A549 (cell line): ENCODE measurements at regions not wholly inside any gene's neighbourhood (a gene's known extent, or its start where the extent isn't known, plus 50 kb on each side); places are given as distances from the start of the nearest gene placed in this dataset.

ENCODE experiments used
- ATAC-seq, 2 experiments: fragments of 200-7000 bp in 1 of 2; fragments of >200 bp in 1 of 2; cut with Nextera tagmentation in 1 of 2; cut with Tn5 transposase in 1 of 2; 3 replicates each; pipeline versions ENCODE4 v1.8.0 to v1.9.1; 2018 to 2020; ENCODE audit warnings: mild to moderate bottlenecking in 1 of 2, moderate library complexity in 1 of 2
- CTCF ChIA-PET: fragments of 300-600 bp; sonication (Branson Sonifier 250); formaldehyde crosslinking; extraction: SDS; loops from one replicate; lab custom pipeline; 2021; ENCODE audit warnings: antibody characterized with exemption, inconsistent platforms; lab: Yijun Ruan, JAX
- POLR2A ChIA-PET: fragments of 350-600 bp; formaldehyde crosslinking; extraction: SDS; loops from one replicate; lab custom pipeline; 2021; ENCODE audit warnings: antibody characterized with exemption, inconsistent platforms; lab: Yijun Ruan, JAX
- DNase-seq, 2 experiments: peaks; one replicate each; pipeline versions ENCODE4 v3.0.0 to v3.0.0-alpha.2; 2011 to 2016; ENCODE audit warnings: low read depth in 1 of 2, low spot score in 1 of 2
- FAIRE-seq: peaks from 2 replicates; lab custom pipeline; 2011; peaks lifted over from hg19 to GRCh38; lab: Jason Lieb, UNC
- H3K27ac ChIP-seq, 2 experiments: fragments of >200 bp; sonication (Bioruptor Twin); formaldehyde crosslinking; 3 replicates each; pipeline ENCODE4 v1.5.1; 2016 to 2017
- H3K4me1 ChIP-seq: fragments of >200 bp; sonication (Bioruptor Twin); formaldehyde crosslinking; 3 replicates; pipeline ENCODE4 v1.6.1; 2016
- H3K4me2 ChIP-seq: fragments of >200 bp; sonication (Bioruptor Twin); formaldehyde crosslinking; 3 replicates; pipeline ENCODE4 v1.6.1; 2016
- H3K4me3 ChIP-seq: fragments of >200 bp; sonication (Bioruptor Twin); formaldehyde crosslinking; 3 replicates; pipeline ENCODE4 v1.5.1; 2016
- H3K9me3 ChIP-seq: fragments of >200 bp; sonication (Bioruptor Twin); formaldehyde crosslinking; 3 replicates; pipeline ENCODE4 v1.6.1; 2016
- BHLHE40 ChIP-seq: IDR thresholded peaks from 2 replicates; pipeline ENCODE4 v1.6.1; 2012; ENCODE audit warnings: low read depth, low read length, inconsistent platforms
- CBX2 ChIP-seq: fragments of 200-600 bp; sonication (generic); IDR thresholded peaks from 2 replicates; pipeline ENCODE4 v1.6.1; 2016; ENCODE audit warnings: low read depth, mild to moderate bottlenecking, borderline replicate concordance
- CHD2 ChIP-seq: fragments of 150-350 bp; IDR thresholded peaks from 2 replicates; pipeline ENCODE4 v1.6.1; 2014; ENCODE audit warnings: low read length; ENCODE audit not compliant: partially characterized antibody
- CHD4 ChIP-seq: fragments of 200-600 bp; sonication (generic); IDR thresholded peaks from 2 replicates; pipeline ENCODE4 v1.6.1; 2016; ENCODE audit warnings: antibody characterized with exemption, mild to moderate bottlenecking, borderline replicate concordance
- EHF ChIP-seq: fragments of 250-450 bp; sonication (Bioruptor Pico); IDR thresholded peaks from 2 replicates; pipeline ENCODE4 v1.5.0; 2020; ENCODE audit warnings: mild to moderate bottlenecking
- ESRRA ChIP-seq: fragments of 150-350 bp; IDR thresholded peaks from 2 replicates; pipeline ENCODE4 v1.6.1; 2014; ENCODE audit warnings: mild to moderate bottlenecking, low read length, borderline replicate concordance
- HOXA7 ChIP-seq: fragments of 250-450 bp; sonication (Bioruptor Pico); IDR thresholded peaks from 2 replicates; pipeline ENCODE4 v1.5.0; 2020; ENCODE audit warnings: mild to moderate bottlenecking, moderate library complexity
- JUNB ChIP-seq: fragments of >200 bp; sonication (Bioruptor Twin); formaldehyde crosslinking; IDR thresholded peaks from 2 replicates; pipeline ENCODE4 v1.6.1; 2016
- KDM5A ChIP-seq: fragments of 200-600 bp; sonication (generic); IDR thresholded peaks from 2 replicates; pipeline ENCODE4 v1.6.1; 2016; ENCODE audit warnings: antibody characterized with exemption, mild to moderate bottlenecking
- MYC ChIP-seq: IDR thresholded peaks from 2 replicates; pipeline ENCODE4 v1.6.1; 2012; ENCODE audit warnings: mild to moderate bottlenecking, inconsistent platforms, low read length, improper control_type of control experiment, borderline replicate concordance
- NPAS2 ChIP-seq: fragments of 250-450 bp; sonication (Bioruptor Pico); IDR thresholded peaks from 2 replicates; pipeline ENCODE4 v1.8.0; 2022; ENCODE audit warnings: mild to moderate bottlenecking, moderate library complexity, borderline replicate concordance
- SREBF2 ChIP-seq: fragments of 450-650 bp; IDR thresholded peaks from 2 replicates; pipeline ENCODE4 v1.6.1; 2014; ENCODE audit warnings: mild to moderate bottlenecking, moderate library complexity
- ZFP36 ChIP-seq: fragments of 450-650 bp; IDR thresholded peaks from 2 replicates; pipeline ENCODE4 v1.6.1; 2014; ENCODE audit warnings: borderline replicate concordance; ENCODE audit not compliant: partially characterized antibody
- ZNF302 ChIP-seq: fragments of 250-450 bp; sonication (Bioruptor Pico); IDR thresholded peaks from 2 replicates; pipeline ENCODE4 v1.9.0; 2021; ENCODE audit warnings: inconsistent platforms, mild to moderate bottlenecking, moderate library complexity
- WGBS: methylation state at CpG from one replicate; pipeline ENCODE4 v1.1.6; 2017; ENCODE audit errors: missing lambda C conversion rate; 5-methylcytosine and 5-hydroxymethylcytosine counted together
- TF ChIP-seq, protein P1 (sequence below): IDR thresholded peaks from 2 replicates; pipeline ENCODE4 v1.6.1; 2012
- TF ChIP-seq, protein P2 (sequence below): fragments of 250-450 bp; sonication (Bioruptor Pico); IDR thresholded peaks from 2 replicates; pipeline ENCODE4 v1.5.0; 2021; ENCODE audit warnings: mild to moderate bottlenecking, moderate library complexity, borderline replicate concordance
- TF ChIP-seq, protein P3 (sequence below): IDR thresholded peaks from 2 replicates; pipeline ENCODE4 v1.6.1; 2012; ENCODE audit warnings: low read depth, borderline replicate concordance

DNA sequence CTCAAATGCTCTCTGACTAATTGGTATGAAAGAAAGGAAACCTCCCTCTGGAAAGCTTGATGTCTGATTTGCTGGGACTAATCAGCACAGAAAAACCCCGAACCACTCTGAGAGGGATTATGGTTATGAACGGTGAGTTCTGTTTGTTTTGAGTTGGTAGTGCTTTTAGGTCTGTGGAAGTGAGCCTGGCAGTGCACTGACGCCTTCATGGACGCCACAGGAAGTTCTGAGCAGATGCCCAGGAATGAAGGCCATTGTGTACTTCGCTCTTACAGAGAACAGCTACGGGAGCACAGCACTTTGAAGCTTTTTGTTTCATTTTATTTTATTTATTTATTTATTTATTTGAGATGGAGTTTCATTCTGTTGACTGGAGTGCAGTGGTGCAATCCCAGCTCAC lies 754.1 kb downstream of the QKI start (continued):
- TF ChIP-seq, protein P1, sequence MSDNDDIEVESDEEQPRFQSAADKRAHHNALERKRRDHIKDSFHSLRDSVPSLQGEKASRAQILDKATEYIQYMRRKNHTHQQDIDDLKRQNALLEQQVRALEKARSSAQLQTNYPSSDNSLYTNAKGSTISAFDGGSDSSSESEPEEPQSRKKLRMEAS, result no peak
- TF ChIP-seq CHD4 (no peak), CBX2 (no peak)

DNA sequence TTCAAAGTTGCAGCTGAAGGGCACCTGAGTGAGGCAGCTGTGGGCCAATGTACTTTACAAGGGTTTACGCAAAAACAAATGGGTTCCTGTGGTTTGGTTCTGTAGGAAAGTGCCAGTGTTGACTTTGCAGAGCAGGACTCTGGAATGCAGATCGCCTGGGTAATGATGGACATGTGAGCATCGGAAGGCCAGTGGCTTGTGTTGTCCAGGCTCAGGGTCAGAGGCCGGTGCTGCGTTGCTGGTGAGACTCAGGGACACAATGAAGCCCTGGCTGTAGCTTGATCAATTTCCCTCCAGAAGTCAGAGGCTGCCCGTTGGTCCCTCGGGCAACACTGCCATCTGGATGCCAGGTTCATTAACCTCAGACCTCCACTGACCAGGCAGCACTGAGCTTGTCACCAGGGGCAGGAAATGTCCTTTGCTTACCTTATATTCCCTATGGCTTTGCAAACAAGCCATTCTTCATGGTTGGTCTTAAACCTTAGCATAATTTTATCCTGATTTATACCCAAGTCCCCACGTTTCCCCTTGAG lies 753.4 kb downstream of the QKI start:
- no peak for FAIRE-seq
- Histone ChIP-seq H3K9me3 (no peaks in the 10 kb centered on the region), H3K4me3 (no peak overlapping the region), H3K27ac (no peak overlapping the region), H3K4me1 (no peaks in the 10 kb centered on the region), H3K4me2 (no peak overlapping the region)
- 29% methylated on average over 4 of the region's 8 CpGs for WGBS
- no peak for DNase-seq
- TF ChIP-seq, protein P1, result no peak
- TF ChIP-seq ZFP36 (no peak), HOXA7 (no peak), KDM5A (no peak)
- CTCF ChIA-PET, result interaction anchor here (0.5 kb wide), 1 partner anchor 1311 kb away, joined by 3 read pairs; no protein-coding TSS in a partner anchor
- ATAC-seq, result no peak
- POLR2A ChIA-PET, result no interaction called here

DNA sequence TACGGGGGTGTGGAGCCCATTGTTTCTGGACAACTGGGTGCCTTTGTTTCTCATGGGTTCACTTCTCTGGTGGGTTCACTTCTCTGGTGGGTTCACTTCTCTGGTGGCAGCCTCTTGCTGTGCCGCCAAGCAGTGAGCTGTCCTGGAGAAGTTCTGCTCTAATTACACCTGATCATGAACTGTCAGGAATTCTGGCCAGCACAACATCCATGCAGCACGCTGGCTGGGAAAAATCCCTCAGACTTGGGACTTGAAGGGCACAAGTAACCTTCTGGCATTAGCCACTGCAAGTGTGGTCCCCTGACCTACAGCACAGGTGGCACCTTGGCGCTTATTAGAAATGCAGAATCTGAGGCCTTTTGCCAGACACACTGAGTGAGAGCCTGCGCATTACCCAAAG lies 752.5 kb downstream of the QKI start:
- H3K4me1 ChIP-seq, result no peaks in the 10 kb centered on the region
- DNase-seq (no peak), ATAC-seq (no peak), FAIRE-seq (no peak)
- ChIA-PET CTCF (no interaction called here), POLR2A (no interaction called here)
- no peaks in the 10 kb centered on the region for H3K9me3 ChIP-seq
- no peak overlapping the region for H3K4me3 ChIP-seq
- no peak overlapping the region for H3K27ac ChIP-seq
- no peak for TF ChIP-seq EHF (CRISPR knock-in tag)
- TF ChIP-seq, protein P2, sequence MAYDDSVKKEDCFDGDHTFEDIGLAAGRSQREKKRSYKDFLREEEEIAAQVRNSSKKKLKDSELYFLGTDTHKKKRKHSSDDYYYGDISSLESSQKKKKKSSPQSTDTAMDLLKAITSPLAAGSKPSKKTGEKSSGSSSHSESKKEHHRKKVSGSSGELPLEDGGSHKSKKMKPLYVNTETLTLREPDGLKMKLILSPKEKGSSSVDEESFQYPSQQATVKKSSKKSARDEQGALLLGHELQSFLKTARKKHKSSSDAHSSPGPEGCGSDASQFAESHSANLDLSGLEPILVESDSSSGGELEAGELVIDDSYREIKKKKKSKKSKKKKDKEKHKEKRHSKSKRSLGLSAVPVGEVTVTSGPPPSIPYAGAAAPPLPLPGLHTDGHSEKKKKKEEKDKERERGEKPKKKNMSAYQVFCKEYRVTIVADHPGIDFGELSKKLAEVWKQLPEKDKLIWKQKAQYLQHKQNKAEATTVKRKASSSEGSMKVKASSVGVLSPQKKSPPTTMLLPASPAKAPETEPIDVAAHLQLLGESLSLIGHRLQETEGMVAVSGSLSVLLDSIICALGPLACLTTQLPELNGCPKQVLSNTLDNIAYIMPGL, result no peak
- TF ChIP-seq, protein P3, sequence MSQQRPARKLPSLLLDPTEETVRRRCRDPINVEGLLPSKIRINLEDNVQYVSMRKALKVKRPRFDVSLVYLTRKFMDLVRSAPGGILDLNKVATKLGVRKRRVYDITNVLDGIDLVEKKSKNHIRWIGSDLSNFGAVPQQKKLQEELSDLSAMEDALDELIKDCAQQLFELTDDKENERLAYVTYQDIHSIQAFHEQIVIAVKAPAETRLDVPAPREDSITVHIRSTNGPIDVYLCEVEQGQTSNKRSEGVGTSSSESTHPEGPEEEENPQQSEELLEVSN, result no peak
- no peak overlapping the region for H3K4me2 ChIP-seq
- WGBS, result 74% methylated on average over 4 of the region's 5 CpGs

DNA sequence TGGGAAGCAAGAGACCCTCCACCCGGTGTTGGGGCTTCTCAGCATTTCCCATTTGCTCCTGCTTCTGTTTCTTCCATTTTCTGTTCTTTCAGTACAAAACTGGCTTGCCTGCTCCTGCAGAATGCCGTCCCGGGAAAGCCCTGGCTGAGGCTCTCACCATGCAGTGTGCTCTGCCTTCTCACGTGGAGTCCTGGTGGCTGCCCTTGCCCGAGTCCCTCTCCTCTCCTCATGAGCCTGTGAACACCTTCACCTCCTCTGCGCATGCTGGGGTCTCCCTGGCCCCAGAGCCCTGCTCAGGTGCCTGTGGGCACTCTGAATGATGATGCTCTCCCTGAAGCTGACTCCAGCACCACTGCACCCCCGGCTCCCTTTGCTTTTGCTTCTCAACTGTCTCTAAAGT lies 752.0 kb downstream of the QKI start:
- DNase-seq, result no peak
- H3K9me3 ChIP-seq, result no peaks in the 10 kb centered on the region
- H3K4me3 ChIP-seq, result no peak overlapping the region
- WGBS, result 0% methylated on average over 4 of the region's 7 CpGs
- CTCF ChIA-PET, result no interaction called here
- POLR2A ChIA-PET, result no interaction called here
- TF ChIP-seq CHD2 (no peak), NPAS2 (CRISPR knock-in tag) (no peak), BHLHE40 (no peak), MYC (no peak), SREBF2 (no peak), ZNF302 (CRISPR knock-in tag) (no peak), ESRRA (no peak), JUNB (no peak)
- TF ChIP-seq, all 56 proteins: peak for 0
- no peak overlapping the region for H3K4me2 ChIP-seq
- ATAC-seq (no peak), FAIRE-seq (no peak)
- H3K27ac ChIP-seq, result no peak overlapping the region
- no peaks in the 10 kb centered on the region for H3K4me1 ChIP-seq
